Stimulated activated CD8-positive, alpha-beta memory T cell treated with anti-CD3 and anti-CD28 coated beads, Interleukin-7, amount 100 ng/mL, for 48 hours (primary cell): ENCODE measurements at regions not wholly inside any gene's neighbourhood (a gene's known extent, or its start where the extent isn't known, plus 50 kb on each side); places are given as distances from the start of the nearest gene placed in this dataset.

Source experiments
- DNase-seq, 2 donors: peaks; one replicate each; pipeline ENCODE4 v3.0.0-alpha.2; 2020; ENCODE audit warnings: low read depth in 1 of 2; ENCODE audit errors: extremely low read depth in 1 of 2

GRCh38 chr2:57758686-57759085 is 287.9 kb upstream of the VRK2 start:
- DNase-seq = no peak

GRCh38 chr2:57759131-57759530 is 287.5 kb upstream of the VRK2 start:
- DNase-seq = no peak

- DNase-seq = peak; percentile 56 to 59
Measured at GRCh38 chr2:57759822-57760300, 286.7 kb upstream of the VRK2 start.

- no peak for DNase-seq
Measured at GRCh38 chr2:57760381-57760801, 286.2 kb upstream of the VRK2 start.

- no peak for DNase-seq
Measured at GRCh38 chr2:57776916-57777315, 269.7 kb upstream of the VRK2 start.

- no peak for DNase-seq
Measured at GRCh38 chr2:57782587-57782986, 264.0 kb upstream of the VRK2 start.

GRCh38 chr2:57793310-57793709 is 253.3 kb upstream of the VRK2 start:
- no peak for DNase-seq

GRCh38 chr2:57796527-57796926 is 250.1 kb upstream of the VRK2 start:
- DNase-seq = no peak

- no peak for DNase-seq
Measured at GRCh38 chr2:57798346-57798745, 248.3 kb upstream of the VRK2 start.

- DNase-seq = no peak
Measured at GRCh38 chr2:57802243-57802642, 244.4 kb upstream of the VRK2 start.

GRCh38 chr2:57804971-57805370 is 241.6 kb upstream of the VRK2 start:
- no peak for DNase-seq

- no peak for DNase-seq
Measured at GRCh38 chr2:57806449-57806968, 240.1 kb upstream of the VRK2 start.

- DNase-seq = no peak
Measured at GRCh38 chr2:57809230-57809629, 237.4 kb upstream of the VRK2 start.

- DNase-seq = no peak
Measured at GRCh38 chr2:57821088-57821487, 225.5 kb upstream of the VRK2 start.

GRCh38 chr2:57828221-57828620 is 218.4 kb upstream of the VRK2 start:
- no peak for DNase-seq

- no peak for DNase-seq
Measured at GRCh38 chr2:57834666-57835065, 211.9 kb upstream of the VRK2 start.

GRCh38 chr2:57842531-57842930 is 204.1 kb upstream of the VRK2 start:
- DNase-seq = no peak

GRCh38 chr2:57843158-57843557 is 203.4 kb upstream of the VRK2 start:
- no peak for DNase-seq

- DNase-seq = no peak
Measured at GRCh38 chr2:57848723-57849122, 197.9 kb upstream of the VRK2 start.

GRCh38 chr2:57849843-57850242 is 196.8 kb upstream of the VRK2 start:
- DNase-seq = no peak

GRCh38 chr2:57850415-57851130 is 196.0 kb upstream of the VRK2 start:
- DNase-seq = no peak

GRCh38 chr2:57855212-57855611 is 191.4 kb upstream of the VRK2 start:
- no peak for DNase-seq

GRCh38 chr2:57859755-57860154 is 186.9 kb upstream of the VRK2 start:
- no peak for DNase-seq
